Esophagus muscularis mucosa (tissue), 4 donors: ENCODE measurements at regions not wholly inside any gene's neighbourhood (a gene's known extent, or its start where the extent isn't known, plus 50 kb on each side); places are given as distances from the start of the nearest gene placed in this dataset.

ENCODE experiments used
- EP300 ChIP-seq: sonication (generic); formaldehyde crosslinking; IDR thresholded peaks from one replicate; pipeline ENCODE4 v1.6.1; 2017; ENCODE audit warnings: antibody characterized with exemption
- POLR2AphosphoS5 ChIP-seq, 2 donors: sonication (generic); formaldehyde crosslinking; IDR thresholded peaks; one replicate each; pipeline ENCODE4 v1.6.1; 2017; ENCODE audit warnings: antibody characterized with exemption in 2 of 2
- TF ChIP-seq, protein P1 (sequence below), 3 experiments: fragments of 200-600 bp in 2 of 3; fragments of 450-650 bp in 1 of 3; sonication (generic) in 2 of 3; IDR thresholded peaks; one replicate each; pipeline ENCODE4 v1.5.1; 2017 to 2019; ENCODE audit warnings: antibody characterized with exemption in 3 of 3, mild to moderate bottlenecking in 2 of 3, moderate library complexity in 1 of 3

DNA sequence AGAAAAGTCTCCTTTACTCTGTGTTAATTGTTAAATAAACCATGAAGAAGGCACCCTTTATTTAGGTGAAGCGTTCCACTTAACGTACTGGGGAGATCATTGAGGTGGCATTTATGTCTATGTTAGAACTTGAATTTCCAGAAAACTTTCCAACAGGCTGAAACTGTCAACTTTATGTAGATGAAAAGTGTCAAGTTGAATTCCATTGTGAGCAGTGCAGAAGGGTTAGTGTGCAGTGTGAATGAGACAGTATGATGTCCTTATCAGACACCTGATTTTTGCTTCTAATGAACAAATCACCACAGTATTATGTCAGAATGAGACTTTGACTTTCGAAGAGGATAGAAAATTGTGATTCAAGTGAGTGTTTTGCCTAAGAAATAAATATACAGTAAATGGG is 761.6 kb upstream of the SEMA6A start:
- TF ChIP-seq, protein P1, sequence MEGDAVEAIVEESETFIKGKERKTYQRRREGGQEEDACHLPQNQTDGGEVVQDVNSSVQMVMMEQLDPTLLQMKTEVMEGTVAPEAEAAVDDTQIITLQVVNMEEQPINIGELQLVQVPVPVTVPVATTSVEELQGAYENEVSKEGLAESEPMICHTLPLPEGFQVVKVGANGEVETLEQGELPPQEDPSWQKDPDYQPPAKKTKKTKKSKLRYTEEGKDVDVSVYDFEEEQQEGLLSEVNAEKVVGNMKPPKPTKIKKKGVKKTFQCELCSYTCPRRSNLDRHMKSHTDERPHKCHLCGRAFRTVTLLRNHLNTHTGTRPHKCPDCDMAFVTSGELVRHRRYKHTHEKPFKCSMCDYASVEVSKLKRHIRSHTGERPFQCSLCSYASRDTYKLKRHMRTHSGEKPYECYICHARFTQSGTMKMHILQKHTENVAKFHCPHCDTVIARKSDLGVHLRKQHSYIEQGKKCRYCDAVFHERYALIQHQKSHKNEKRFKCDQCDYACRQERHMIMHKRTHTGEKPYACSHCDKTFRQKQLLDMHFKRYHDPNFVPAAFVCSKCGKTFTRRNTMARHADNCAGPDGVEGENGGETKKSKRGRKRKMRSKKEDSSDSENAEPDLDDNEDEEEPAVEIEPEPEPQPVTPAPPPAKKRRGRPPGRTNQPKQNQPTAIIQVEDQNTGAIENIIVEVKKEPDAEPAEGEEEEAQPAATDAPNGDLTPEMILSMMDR (IDR thresholded peaks at IDR 0.05), result no peak
- TF ChIP-seq EP300 (no peak), POLR2AphosphoS5 (IDR thresholded peaks at IDR 0.05) (no peak)
